ENCODE measurements at regions not wholly inside any gene's neighbourhood (a gene's known extent, or its start where the extent isn't known, plus 50 kb on each side); places are given as distances from the start of the nearest gene placed in this dataset.

- no peak for DNase-seq (ENCODE audit: low read depth in 2 of 2)
These were observed 179.5 kb upstream of the PARP11 start for GRCh38 chr12:4052691-4053090.

GRCh38 chr12:4051596-4051995 lies 178.4 kb upstream of the PARP11 start:
- DNase-seq (ENCODE audit: low read depth in 2 of 2), result no peak

- DNase-seq (ENCODE audit: low read depth in 2 of 2), result no peak
These were observed 177.1 kb upstream of the PARP11 start for GRCh38 chr12:4050340-4050739.

GRCh38 chr12:4049298-4050080 lies 176.3 kb upstream of the PARP11 start:
- no peak for DNase-seq (ENCODE audit: low read depth in 2 of 2)

- no peak for DNase-seq (ENCODE audit: low read depth in 2 of 2)
These were observed 174.2 kb upstream of the PARP11 start for GRCh38 chr12:4047421-4047820.

GRCh38 chr12:4046495-4046840 lies 173.3 kb upstream of the PARP11 start:
- DNase-seq (ENCODE audit: low read depth in 2 of 2), result no peak

GRCh38 chr12:4045786-4046494 lies 172.7 kb upstream of the PARP11 start:
- no peak for DNase-seq (ENCODE audit: low read depth in 2 of 2)

- DNase-seq (ENCODE audit: low read depth in 2 of 2), result no peak
These were observed 171.8 kb upstream of the PARP11 start for GRCh38 chr12:4044736-4045730.

GRCh38 chr12:4044101-4044500 lies 170.9 kb upstream of the PARP11 start:
- DNase-seq (ENCODE audit: low read depth in 2 of 2), result no peak

GRCh38 chr12:4041187-4041885 lies 168.1 kb upstream of the PARP11 start:
- no peak for DNase-seq (ENCODE audit: low read depth in 2 of 2)

- no peak for DNase-seq (ENCODE audit: low read depth in 2 of 2)
These were observed 166.7 kb upstream of the PARP11 start for GRCh38 chr12:4039931-4040330.

- DNase-seq (ENCODE audit: low read depth in 2 of 2), result peak in 1 of 2 experiments; percentile 14
These were observed 164.6 kb upstream of the PARP11 start for GRCh38 chr12:4037747-4038312.

- no peak for DNase-seq (ENCODE audit: low read depth in 2 of 2)
These were observed 163.6 kb upstream of the PARP11 start for GRCh38 chr12:4036671-4037271.

- DNase-seq (ENCODE audit: low read depth in 2 of 2), result peak in 1 of 2 experiments; percentile 3
These were observed 161.7 kb upstream of the PARP11 start for GRCh38 chr12:4034921-4035320.

GRCh38 chr12:4032924-4033615 lies 159.9 kb upstream of the PARP11 start:
- no peak for DNase-seq (ENCODE audit: low read depth in 2 of 2)

- no peak for DNase-seq (ENCODE audit: low read depth in 2 of 2)
These were observed 158.6 kb upstream of the PARP11 start for GRCh38 chr12:4031703-4032291.

- peak; percentile 94 to 95 for DNase-seq (ENCODE audit: low read depth in 2 of 2)
These were observed 157.9 kb upstream of the PARP11 start for GRCh38 chr12:4030929-4031702.

GRCh38 chr12:4027412-4027811 lies 154.2 kb upstream of the PARP11 start:
- no peak for DNase-seq (ENCODE audit: low read depth in 2 of 2)

- no peak for DNase-seq (ENCODE audit: low read depth in 2 of 2)
These were observed 153.3 kb upstream of the PARP11 start for GRCh38 chr12:4026517-4026916.
